Heart right ventricle (tissue), 16 donors: ENCODE measurements at regions not wholly inside any gene's neighbourhood (a gene's known extent, or its start where the extent isn't known, plus 50 kb on each side); places are given as distances from the start of the nearest gene placed in this dataset.

ENCODE experiments used
- ATAC-seq, 8 donors: fragments of 200-7000 bp; cut with Tn5 transposase; one replicate each; pipeline ENCODE4 v1.9.1; 2020; ENCODE audit warnings: mild to moderate bottlenecking in 8 of 8, moderate library complexity in 8 of 8, moderate number of reproducible peaks in 1 of 8
- DNase-seq, 2 donors: peaks; one replicate each; pipeline ENCODE4 v3.0.0-alpha.2; 2020
- H3K27ac ChIP-seq, 10 donors: fragments of 200-600 bp; sonication (generic) in 2 of 10; one replicate each; pipeline versions ENCODE4 v1.5.0 to v1.8.0; 2020 to 2022; ENCODE audit warnings: mild to moderate bottlenecking in 3 of 10
- H3K27me3 ChIP-seq, 7 donors: fragments of 200-600 bp; one replicate each; pipeline ENCODE4 v1.8.0; 2021 to 2022; ENCODE audit warnings: mild to moderate bottlenecking in 2 of 7
- H3K36me3 ChIP-seq, 9 donors: fragments of 200-600 bp; sonication (generic) in 1 of 9; one replicate each; pipeline versions ENCODE4 v1.5.0 to v1.8.0; 2020 to 2022; ENCODE audit warnings: mild to moderate bottlenecking in 2 of 9
- H3K4me1 ChIP-seq, 9 donors: fragments of 200-600 bp; sonication (generic) in 1 of 9; one replicate each; pipeline versions ENCODE4 v1.5.0 to v1.8.0; 2020 to 2022; ENCODE audit warnings: mild to moderate bottlenecking in 4 of 9
- H3K4me3 ChIP-seq, 10 donors: fragments of 200-600 bp; sonication (generic) in 2 of 10; one replicate each; pipeline versions ENCODE4 v1.5.0 to v1.8.0; 2020 to 2022; ENCODE audit warnings: mild to moderate bottlenecking in 7 of 10, moderate library complexity in 2 of 10
- H3K9me3 ChIP-seq, 11 donors: fragments of 200-600 bp in 10 of 11; sonication (generic) in 2 of 11; one replicate each; pipeline versions ENCODE4 v1.5.0 to v1.8.0; 2013 to 2022; ENCODE audit warnings: mild to moderate bottlenecking in 2 of 11, control low read depth in 1 of 11, moderate library complexity in 1 of 11
- CTCF ChIP-seq, 9 donors: fragments of 200-600 bp; sonication (generic) in 2 of 9; IDR thresholded peaks; one replicate each; pipeline versions ENCODE4 v1.5.0 to v1.8.0; 2021 to 2022; ENCODE audit warnings: antibody characterized with exemption in 9 of 9, mild to moderate bottlenecking in 5 of 9, moderate library complexity in 1 of 9
- WGBS, 2 donors: extraction: QIAGEN DNeasy Blood & Tissue Kit; methylation state at CpG; one replicate each; pipeline ENCODE4 v1.1.7; 2013; ENCODE audit warnings: inconsistent platforms in 1 of 2; 5-methylcytosine and 5-hydroxymethylcytosine counted together
- intact Hi-C, 10 donors: fragments of 100-400 bp; cut with DNase I; formaldehyde crosslinking; loops; one replicate each; pipeline versions ENCODE4 v1.11.1 to v1.14.2; 2022
- donor health status: Arrhythmogenic right ventricular cardiomyopathy.
- donor health status: ischemic (EF 13 %, LVEDD 7.1; RV severe dilation, severe dysfunction).
- donor health status: healthy with polysubstance abuse.
- donor health status: DM: no; HTN: yes; CAD: no.
- donor health status: DM: no; HTN: no; CAD: no.
- donor health status: ischemic (EF 25% LVEDD 6.9; RV normal size, moderate dysfunction).
- donor health status: ischemic (EF 25% LVEDD 5.7; RV mildly dilated, moderate dysfunction).
- donor health status: healthy.
- donor health status: DM: yes; HTN: yes; CAD: no.
- donor health status: Ischemic cardiomyopathy.
- donor health status: ischemic (EF 35%, LVEDD 5.7; RV mildly dilated, moderate dysfunction).
- donor health status: nonischemic (EF 11% LVEDD 7.7; RV severe dilation, severe dysfunction).
- donor health status: DM: yes; HTN: yes; CAD: no.
- donor health status: PGD.
- donor health status: ischemic (EF 29% LVEDD 5.4; RV normal size, mild dysfunction).
- donor health status: nonischemic (EF 23%, LVEDD 6.1; RV moderate dilation, normal function).

GRCh38 chr14:98900236-98900635 is 371.8 kb downstream of the BCL11B start:
- Histone ChIP-seq H3K4me3 (no peak overlapping the region), H3K36me3 (no peaks in the 10 kb centered on the region), H3K27me3 (peaks cover 0 to 39% (median 26%) of the 10 kb centered on the region in 7 donors), H3K27ac (no peak overlapping the region), H3K9me3 (peaks cover 0 to 3% (median 0%) of the 10 kb centered on the region in 11 donors), H3K4me1 (no peaks in the 10 kb centered on the region)
- ATAC-seq (peak in 1 of 8 donors; percentile 29), DNase-seq (no peak)
- WGBS, 2 donors = 90 to 92% methylated on average over 15 of the region's 15 CpGs
- intact Hi-C loops = no loop called here
- no peak for TF ChIP-seq CTCF (IDR thresholded peaks at IDR 0.05)

- H3K36me3 ChIP-seq = no peaks in the 10 kb centered on the region
- H3K4me1 ChIP-seq = no peaks in the 10 kb centered on the region
- intact Hi-C loops = no loop called here
- no peak for DNase-seq
- 34 to 35% methylated on average over 4 of the region's 4 CpGs for WGBS, 2 donors
- peaks cover 0 to 43% (median 31%) of the 10 kb centered on the region in 7 donors for H3K27me3 ChIP-seq
- no peak overlapping the region for H3K27ac ChIP-seq
- peaks cover 0 to 3% (median 0%) of the 10 kb centered on the region in 11 donors for H3K9me3 ChIP-seq
- ATAC-seq = no peak
- TF ChIP-seq CTCF (IDR thresholded peaks at IDR 0.05) = no peak
- no peak overlapping the region for H3K4me3 ChIP-seq
Measured at GRCh38 chr14:98900798-98901197, 371.2 kb downstream of the BCL11B start.

- H3K27me3 ChIP-seq = peaks cover 0 to 52% (median 38%) of the 10 kb centered on the region in 7 donors
- no peak for TF ChIP-seq CTCF (IDR thresholded peaks at IDR 0.05)
- no peak overlapping the region for H3K4me3 ChIP-seq
- no peaks in the 10 kb centered on the region for H3K36me3 ChIP-seq
- intact Hi-C loops = no loop called here
- no peaks in the 10 kb centered on the region for H3K4me1 ChIP-seq
- WGBS, 2 donors = 85 to 86% methylated on average over 16 of the region's 16 CpGs
- no peak overlapping the region for H3K27ac ChIP-seq
- H3K9me3 ChIP-seq = peaks cover 0 to 3% (median 0%) of the 10 kb centered on the region in 11 donors
- no peak for DNase-seq
- ATAC-seq = no peak
Measured at GRCh38 chr14:98901511-98902205, 370.3 kb downstream of the BCL11B start.

- no peak for TF ChIP-seq CTCF (IDR thresholded peaks at IDR 0.05)
- no peak for ATAC-seq
- Histone ChIP-seq H3K4me1 (no peaks in the 10 kb centered on the region), H3K27ac (no peak overlapping the region), H3K9me3 (no peaks in the 10 kb centered on the region), H3K36me3 (no peaks in the 10 kb centered on the region), H3K27me3 (peaks cover 0 to 69% (median 42%) of the 10 kb centered on the region in 7 donors), H3K4me3 (no peak overlapping the region)
- intact Hi-C loops = no loop called here
- DNase-seq = no peak
- 74 to 80% methylated on average over 2 of the region's 2 CpGs for WGBS, 2 donors
Measured at GRCh38 chr14:98903371-98903770, 368.6 kb downstream of the BCL11B start.
